Fibroblast of villous mesenchyme (primary cell): ENCODE measurements at regions not wholly inside any gene's neighbourhood (a gene's known extent, or its start where the extent isn't known, plus 50 kb on each side); places are given as distances from the start of the nearest gene placed in this dataset.
"Not testable (repeated sequence)": the region's sequence is repeated elsewhere in the genome, so short reads cannot be mapped to it uniquely, and the experiment has no call there.

ENCODE experiments used
- DNase-seq: peaks from one replicate; pipeline ENCODE4 v3.0.0-alpha.2; 2010; ENCODE audit warnings: low read depth
- H3K4me3 ChIP-seq: 2 replicates; pipeline ENCODE4 v1.5.1; 2011; ENCODE audit warnings: low read depth, mild to moderate bottlenecking, low read length
- CTCF ChIP-seq: IDR thresholded peaks from 2 replicates; pipeline ENCODE4 v1.5.1; 2012; ENCODE audit warnings: low read depth, mild to moderate bottlenecking, low read length; ENCODE audit not compliant: insufficient read depth

DNA sequence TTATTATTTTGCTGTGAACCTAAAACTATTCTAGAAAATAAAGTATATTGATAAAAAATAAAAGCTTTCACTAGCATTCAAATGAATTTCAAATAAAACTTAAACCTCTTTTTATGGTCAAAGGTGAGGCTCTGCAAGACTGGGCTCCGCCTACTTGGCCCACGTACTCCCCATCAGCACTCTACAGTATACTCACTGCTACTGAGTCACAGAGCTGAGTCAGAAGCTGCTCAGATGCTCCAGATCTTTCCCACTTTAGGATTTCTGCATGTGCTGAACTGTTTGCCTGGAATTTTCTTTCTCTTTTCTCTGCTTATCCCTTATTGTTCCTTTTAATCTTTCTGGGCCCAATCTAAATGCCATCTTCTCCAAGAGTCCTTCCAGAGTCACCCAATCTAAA is 331.9 kb upstream of the CCNG1 start:
- no peak overlapping the region for H3K4me3 ChIP-seq
- no peak for DNase-seq
- no peak for TF ChIP-seq CTCF

GRCh38 chr5:163106098-163106497 is 331.3 kb upstream of the CCNG1 start:
- no peak for DNase-seq
- H3K4me3 ChIP-seq, result no peak overlapping the region
- no peak for TF ChIP-seq CTCF

DNA sequence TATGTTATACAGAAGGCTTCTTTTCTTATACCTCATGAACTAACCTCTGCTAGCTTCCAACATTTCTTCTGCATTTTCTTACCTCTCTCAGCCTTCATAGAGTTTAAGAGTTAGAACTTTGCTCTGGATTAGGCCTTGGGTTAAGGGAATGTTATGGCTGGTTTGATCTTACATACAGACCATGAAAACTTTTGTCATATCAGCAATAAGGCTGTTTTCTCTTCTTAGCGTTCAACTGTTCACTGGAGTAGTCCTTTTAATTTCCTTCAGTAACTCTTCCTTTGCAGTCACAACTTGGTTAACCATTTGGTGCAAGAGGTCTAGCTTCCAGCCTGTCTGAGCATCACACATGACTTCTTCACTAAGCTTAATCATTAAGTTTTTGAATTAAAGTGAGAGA is 329.0 kb upstream of the CCNG1 start:
- no peak overlapping the region for H3K4me3 ChIP-seq
- no peak for DNase-seq
- TF ChIP-seq CTCF, result no peak

- no peak for TF ChIP-seq CTCF
- no peak overlapping the region for H3K4me3 ChIP-seq
- no peak for DNase-seq
These were observed 322.4 kb upstream of the CCNG1 start for GRCh38 chr5:163115011-163115410.

GRCh38 chr5:163116618-163117017 is 320.8 kb upstream of the CCNG1 start:
- not testable (repeated sequence) for DNase-seq, H3K4me3 ChIP-seq

DNA sequence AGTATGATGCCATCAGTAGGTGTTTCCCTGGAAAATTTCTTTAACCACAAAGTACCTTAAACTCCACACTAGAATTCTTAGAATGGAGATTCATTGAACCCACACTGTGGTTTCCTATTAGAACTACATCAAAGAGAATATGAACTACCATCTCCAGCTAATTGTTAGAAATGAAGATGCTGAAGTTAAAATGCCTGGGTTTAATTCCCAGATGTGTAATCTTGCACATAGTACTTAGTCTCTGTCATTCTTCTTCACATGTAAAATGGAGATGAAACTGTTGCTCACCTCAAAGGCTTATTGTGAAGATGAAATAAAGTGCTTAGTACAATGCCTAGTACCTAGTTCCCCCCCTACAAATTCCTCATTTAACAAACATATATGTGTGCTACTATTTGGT is 303.3 kb upstream of the CCNG1 start:
- TF ChIP-seq CTCF, result no peak
- DNase-seq, result no peak
- no peak overlapping the region for H3K4me3 ChIP-seq

GRCh38 chr5:163135849-163136248 is 301.5 kb upstream of the CCNG1 start:
- TF ChIP-seq CTCF, result no peak
- no peak for DNase-seq
- no peak overlapping the region for H3K4me3 ChIP-seq
